CD14-positive monocyte (primary cell): ENCODE measurements at regions not wholly inside any gene's neighbourhood (a gene's known extent, or its start where the extent isn't known, plus 50 kb on each side); places are given as distances from the start of the nearest gene placed in this dataset.

ENCODE experiments used
- DNase-seq, 3 donors: peaks; one replicate each; pipeline ENCODE4 v3.0.0-alpha.2; 2011 to 2022
- H2AFZ ChIP-seq: 2 replicates; pipeline ENCODE4 v1.6.0; 2012; ENCODE audit warnings: mild to moderate bottlenecking, low read depth, low read length, inconsistent platforms; ENCODE audit not compliant: insufficient read depth, poor library complexity, severe bottlenecking
- H3K27ac ChIP-seq, 2 donors: 1 replicate in 1 of 2; 2 replicates in 1 of 2; pipeline ENCODE4 v1.5.1; 2012 to 2013; ENCODE audit warnings: low read length in 2 of 2, control low read depth in 1 of 2, inconsistent platforms in 1 of 2, low read depth in 1 of 2, mild to moderate bottlenecking in 1 of 2
- H3K27me3 ChIP-seq, 2 donors: one replicate each; pipeline versions ENCODE4 v1.6.0 to v1.6.1; 2011 to 2013; ENCODE audit warnings: low read length in 2 of 2; ENCODE audit not compliant: control insufficient read depth in 2 of 2, insufficient read depth in 2 of 2
- H3K36me3 ChIP-seq, 2 donors: replicated peaks in 1 of 2; 1 replicate in 1 of 2; 2 replicates in 1 of 2; pipeline versions ENCODE4 v1.5.1 to v1.6.1; 2012 to 2013; ENCODE audit warnings: low read length in 2 of 2, control low read depth in 1 of 2, inconsistent platforms in 1 of 2, mild to moderate bottlenecking in 1 of 2; ENCODE audit not compliant: insufficient read depth in 2 of 2, control insufficient read depth in 1 of 2
- H3K4me1 ChIP-seq, 2 donors: 1 replicate in 1 of 2; 2 replicates in 1 of 2; pipeline versions ENCODE4 v1.5.1 to v1.6.1; 2012 to 2013; ENCODE audit warnings: low read length in 2 of 2, control low read depth in 1 of 2, inconsistent platforms in 1 of 2, mild to moderate bottlenecking in 1 of 2, moderate library complexity in 1 of 2; ENCODE audit not compliant: insufficient read depth in 2 of 2, control insufficient read depth in 1 of 2
- H3K4me2 ChIP-seq: replicated peaks from 2 replicates; pipeline ENCODE3; 2012; ENCODE audit warnings: low read length, moderate library complexity, mild to moderate bottlenecking; ENCODE audit not compliant: poor library complexity, severe bottlenecking; ENCODE audit errors: extremely low read depth
- H3K4me3 ChIP-seq, 3 experiments: fragments of 200-600 bp in 1 of 3; sonication (generic) in 1 of 3; replicated peaks in 1 of 3; 1 replicate in 2 of 3; 2 replicates in 1 of 3; pipeline ENCODE4 v1.5.1; 2011 to 2013; ENCODE audit warnings: low read length in 3 of 3, mild to moderate bottlenecking in 3 of 3, control low read depth in 2 of 3, low read depth in 2 of 3, inconsistent platforms in 1 of 3, moderate library complexity in 1 of 3
- H3K79me2 ChIP-seq: 2 replicates; pipeline ENCODE4 v1.6.0; 2012; ENCODE audit warnings: mild to moderate bottlenecking, control low read depth, inconsistent platforms, low read length, moderate library complexity; ENCODE audit not compliant: insufficient read depth
- H3K9ac ChIP-seq: 2 replicates; pipeline ENCODE4 v1.6.0; 2017; ENCODE audit warnings: low read length, mild to moderate bottlenecking; ENCODE audit not compliant: insufficient read depth, poor library complexity, severe bottlenecking
- H3K9me3 ChIP-seq, 2 donors: replicated peaks in 1 of 2; 1 replicate in 1 of 2; 2 replicates in 1 of 2; pipeline versions ENCODE4 v1.5.1 to v1.6.1; 2012 to 2013; ENCODE audit warnings: low read length in 2 of 2, control low read depth in 1 of 2; ENCODE audit not compliant: control insufficient read depth in 1 of 2, insufficient read depth in 1 of 2
- H4K20me1 ChIP-seq: 2 replicates; pipeline ENCODE4 v1.6.0; 2012; ENCODE audit warnings: mild to moderate bottlenecking, low read length, control low read depth, moderate library complexity; ENCODE audit not compliant: insufficient read depth
- H3K27ac Mint-ChIP-seq, 7 donors: one replicate each; pipeline ENCODE4 v1.8.0; 2020; ENCODE audit warnings: mild to moderate bottlenecking in 7 of 7, mixed read lengths in 7 of 7, moderate library complexity in 6 of 7, inconsistent platforms in 2 of 7
- H3K27me3 Mint-ChIP-seq, 3 donors: one replicate each; pipeline ENCODE4 v1.8.0; 2021 to 2022; ENCODE audit warnings: low read depth in 3 of 3, mild to moderate bottlenecking in 3 of 3, mixed read lengths in 3 of 3, moderate library complexity in 3 of 3, inconsistent platforms in 1 of 3
- H3K36me3 Mint-ChIP-seq, 2 donors: one replicate each; pipeline ENCODE4 v1.8.0; 2020; ENCODE audit warnings: mixed read lengths in 2 of 2, inconsistent platforms in 1 of 2, mild to moderate bottlenecking in 1 of 2
- H3K4me1 Mint-ChIP-seq: one replicate; pipeline ENCODE4 v1.8.0; 2020; ENCODE audit warnings: mild to moderate bottlenecking, mixed read lengths
- H3K4me3 Mint-ChIP-seq, 2 donors: one replicate each; pipeline ENCODE4 v1.8.0; 2020; ENCODE audit warnings: mild to moderate bottlenecking in 2 of 2, mixed read lengths in 2 of 2, moderate library complexity in 1 of 2
- H3K9me3 Mint-ChIP-seq, 7 donors: one replicate each; pipeline ENCODE4 v1.8.0; 2020 to 2022; ENCODE audit warnings: mixed read lengths in 7 of 7, mild to moderate bottlenecking in 6 of 7, moderate library complexity in 6 of 7, inconsistent platforms in 2 of 7
- CTCF ChIP-seq: fragments of 200-600 bp; IDR thresholded peaks from one replicate; pipeline ENCODE4 v1.8.0; 2022; ENCODE audit warnings: antibody characterized with exemption, mild to moderate bottlenecking
- WGBS: methylation state at CpG from one replicate; pipeline ENCODE4 v1.1.5; 2013; ENCODE audit warnings: missing lambda C conversion rate; ENCODE audit not compliant: insufficient coverage; 5-methylcytosine and 5-hydroxymethylcytosine counted together
- intact Hi-C, 2 donors: fragments of 100-400 bp; cut with micrococcal nuclease; formaldehyde crosslinking; loops; one replicate each; pipeline versions ENCODE4 v1.15.0 to v1.15.1; 2023

GRCh38 chr3:110856916-110857315 is 214.7 kb upstream of the NECTIN3 start:
- Histone ChIP-seq H3K79me2 (no peaks in the 10 kb centered on the region), H3K4me2 (no peak overlapping the region), H3K27ac (no peak overlapping the region), H3K9ac (no peak overlapping the region), H3K4me3 (no peak overlapping the region), H3K9me3 (no peaks in the 10 kb centered on the region), H4K20me1 (no peaks in the 10 kb centered on the region), H2AFZ (no peak overlapping the region), H3K4me1 (no peaks in the 10 kb centered on the region), H3K36me3 (no peaks in the 10 kb centered on the region), H3K27me3 (no peaks in the 10 kb centered on the region)
- WGBS, result 95% methylated on average over 2 of the region's 2 CpGs
- DNase-seq, result no peak
- no peak overlapping the region for H3K4me3 Mint-ChIP-seq
- H3K9me3 Mint-ChIP-seq, result peaks cover 0 to 4% (median 0%) of the 10 kb centered on the region in 7 donors
- intact Hi-C loops, result no loop called here
- no peaks in the 10 kb centered on the region for H3K27me3 Mint-ChIP-seq
- no peak overlapping the region for H3K27ac Mint-ChIP-seq
- TF ChIP-seq CTCF, result no peak
- H3K4me1 Mint-ChIP-seq, result no peaks in the 10 kb centered on the region
- H3K36me3 Mint-ChIP-seq, result no peaks in the 10 kb centered on the region

- no peak overlapping the region for H3K4me3 Mint-ChIP-seq
- WGBS, result no CpG with 5 or more reads among the region's 4 CpGs
- no peak for TF ChIP-seq CTCF
- Histone ChIP-seq H3K9ac (no peak overlapping the region), H3K27me3 (no peaks in the 10 kb centered on the region), H3K9me3 (no peaks in the 10 kb centered on the region), H3K4me1 (no peaks in the 10 kb centered on the region), H3K36me3 (no peaks in the 10 kb centered on the region), H3K79me2 (no peaks in the 10 kb centered on the region), H3K4me2 (no peak overlapping the region), H3K27ac (no peak overlapping the region), H3K4me3 (no peak overlapping the region), H2AFZ (no peak overlapping the region), H4K20me1 (no peaks in the 10 kb centered on the region)
- intact Hi-C loops, result no loop called here
- DNase-seq, result no peak
- H3K27ac Mint-ChIP-seq, result no peak overlapping the region
- no peaks in the 10 kb centered on the region for H3K36me3 Mint-ChIP-seq
- H3K27me3 Mint-ChIP-seq, result peaks cover 0 to 2% (median 0%) of the 10 kb centered on the region in 3 donors
- H3K4me1 Mint-ChIP-seq, result no peaks in the 10 kb centered on the region
- H3K9me3 Mint-ChIP-seq, result peaks cover 0 to 4% (median 0%) of the 10 kb centered on the region in 7 donors
Measured at GRCh38 chr3:110858549-110858948, 213.1 kb upstream of the NECTIN3 start.
